GM13977 (cell line): ENCODE measurements at regions not wholly inside any gene's neighbourhood (a gene's known extent, or its start where the extent isn't known, plus 50 kb on each side); places are given as distances from the start of the nearest gene placed in this dataset.

Source experiments
- DNase-seq: peaks from one replicate; pipeline ENCODE4 v3.0.0; 2012; ENCODE audit warnings: low spot score
- CTCF ChIP-seq: IDR thresholded peaks from 2 replicates; pipeline ENCODE4 v1.5.1; 2012; ENCODE audit warnings: mild to moderate bottlenecking, control low read depth; ENCODE audit not compliant: insufficient read depth; ENCODE audit errors: extremely low read depth, missing control alignments
- in situ Hi-C: fragments of 300-500 bp; cut with MboI; formaldehyde crosslinking; loops from one replicate; pipeline ENCODE4 v1.12.0; 2022; ENCODE audit warnings: low sequenced_read_pairs, low pct_unique_long_range_greater_than_20kb, mixed read lengths, inconsistent platforms; ENCODE audit not compliant: unreplicated experiment

GRCh38 chr4:117768610-117769009, 265.7 kb upstream of the NDST3 start:
- in situ Hi-C loops: no loop called here
- TF ChIP-seq CTCF: no peak
- no peak for DNase-seq

- in situ Hi-C loops: no loop called here
- TF ChIP-seq CTCF: no peak
- DNase-seq: no peak
These were observed 263.8 kb upstream of the NDST3 start for GRCh38 chr4:117770269-117771102.

DNA sequence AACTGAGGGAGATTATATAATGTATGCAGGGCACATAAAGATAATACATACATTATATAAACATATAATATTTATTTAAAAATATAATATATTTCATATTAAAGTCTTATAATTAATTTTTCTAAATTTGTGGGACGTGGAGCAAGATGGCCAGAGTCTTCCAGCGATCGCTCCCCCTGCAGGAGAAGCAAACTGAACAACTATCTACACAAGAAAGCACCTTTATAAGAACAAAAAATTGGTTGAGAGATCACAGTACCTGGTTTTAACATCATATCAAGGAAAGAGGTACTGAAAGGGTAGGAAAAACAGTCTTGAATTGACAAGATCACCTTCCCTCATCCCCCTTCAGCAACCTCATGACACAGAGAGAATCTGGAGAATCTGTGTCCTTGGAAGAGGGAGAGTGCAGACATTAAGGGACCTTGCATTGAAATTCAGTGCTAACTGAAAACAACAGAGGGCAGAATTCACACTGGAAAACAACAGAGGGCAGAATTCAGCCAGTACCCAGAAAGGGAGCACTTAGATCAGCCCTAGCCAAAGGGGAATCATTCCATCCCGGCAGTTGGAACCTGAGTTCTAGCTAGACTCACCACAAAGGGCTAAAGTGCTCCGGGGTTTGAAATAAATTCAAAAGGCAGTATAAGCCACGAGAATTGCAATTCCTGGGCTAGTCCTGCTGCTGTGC, 262.5 kb upstream of the NDST3 start:
- in situ Hi-C loops: no loop called here
- DNase-seq: no peak
- no peak for TF ChIP-seq CTCF

- TF ChIP-seq CTCF: no peak
- DNase-seq: no peak
- in situ Hi-C loops: no loop called here
These were observed 261.0 kb upstream of the NDST3 start for GRCh38 chr4:117773064-117773936.

- TF ChIP-seq CTCF: no peak
- DNase-seq: no peak
- in situ Hi-C loops: no loop called here
These were observed 256.6 kb upstream of the NDST3 start for GRCh38 chr4:117777721-117778120.

GRCh38 chr4:117783716-117784115, 250.6 kb upstream of the NDST3 start:
- in situ Hi-C loops: no loop called here
- TF ChIP-seq CTCF: no peak
- DNase-seq: no peak
